C4-2B (cell line): ENCODE measurements at regions not wholly inside any gene's neighbourhood (a gene's known extent, or its start where the extent isn't known, plus 50 kb on each side); places are given as distances from the start of the nearest gene placed in this dataset.

ENCODE experiments used
- CTCF ChIP-seq: fragments of 450-650 bp; conservative IDR thresholded peaks from 2 replicates; pipeline ENCODE4 v1.5.1; 2017; ENCODE audit warnings: mild to moderate bottlenecking
- ZFX ChIP-seq: fragments of 450-650 bp; IDR thresholded peaks from 2 replicates; pipeline ENCODE4 v1.6.1; 2017

- TF ChIP-seq CTCF: no peak
- no peak for TF ChIP-seq ZFX
Measured at GRCh38 chr11:104731890-104732289, 166.4 kb downstream of the CASP12 start.
